Gastroesophageal sphincter (tissue), 4 donors: ENCODE measurements at regions not wholly inside any gene's neighbourhood (a gene's known extent, or its start where the extent isn't known, plus 50 kb on each side); places are given as distances from the start of the nearest gene placed in this dataset.

ENCODE experiments used
- ATAC-seq: fragments of 150-250 bp; one replicate; pipeline ENCODE4 v1.9.1; 2016; ENCODE audit warnings: mild to moderate bottlenecking, moderate library complexity
- H3K27ac ChIP-seq, 4 donors: fragments of 200-600 bp; sonication (generic) in 3 of 4; 1 replicate in 3 of 4; 2 replicates in 1 of 4; pipeline ENCODE4 v1.5.1; 2016 to 2019
- H3K27me3 ChIP-seq: fragments of 200-600 bp; sonication (generic); one replicate; pipeline ENCODE4 v1.5.1; 2019
- H3K36me3 ChIP-seq, 2 donors: fragments of 200-600 bp; sonication (generic); one replicate each; pipeline ENCODE4 v1.5.1; 2019; ENCODE audit warnings: control low read depth in 1 of 2
- H3K4me1 ChIP-seq, 3 donors: fragments of 200-600 bp; sonication (generic); 1 replicate in 2 of 3; 2 replicates in 1 of 3; pipeline ENCODE4 v1.5.1; 2016 to 2019; ENCODE audit warnings: control low read depth in 2 of 3
- H3K4me3 ChIP-seq, 2 donors: fragments of 200-600 bp; sonication (generic); one replicate each; pipeline ENCODE4 v1.5.1; 2019; ENCODE audit warnings: mild to moderate bottlenecking in 1 of 2, moderate library complexity in 1 of 2
- H3K9me3 ChIP-seq, 3 donors: fragments of 200-600 bp; sonication (generic); one replicate each; pipeline ENCODE4 v1.5.1; 2017 to 2019; ENCODE audit warnings: control low read depth in 2 of 3
- EP300 ChIP-seq: sonication (generic); formaldehyde crosslinking; IDR thresholded peaks from one replicate; pipeline ENCODE4 v1.6.1; 2017; ENCODE audit warnings: antibody characterized with exemption, mild to moderate bottlenecking
- POLR2A ChIP-seq, 2 donors: fragments of 450-650 bp; IDR thresholded peaks; one replicate each; pipeline ENCODE4 v1.6.1; 2017; ENCODE audit warnings: antibody characterized with exemption in 2 of 2, mild to moderate bottlenecking in 2 of 2, moderate library complexity in 1 of 2
- POLR2AphosphoS5 ChIP-seq: sonication (generic); formaldehyde crosslinking; IDR thresholded peaks from one replicate; pipeline ENCODE4 v1.6.1; 2017; ENCODE audit warnings: antibody characterized with exemption
- WGBS, 2 donors: methylation state at CpG; one replicate each; pipeline ENCODE4 v1.1.5; 2018; ENCODE audit warnings: low coverage in 1 of 2; 5-methylcytosine and 5-hydroxymethylcytosine counted together
- TF ChIP-seq, protein P1 (sequence below), 4 experiments: fragments of 200-600 bp in 2 of 4; fragments of 450-650 bp in 2 of 4; sonication (generic) in 1 of 4; IDR thresholded peaks; one replicate each; pipeline ENCODE4 v1.5.1; 2017 to 2019; ENCODE audit warnings: antibody characterized with exemption in 4 of 4, mild to moderate bottlenecking in 2 of 4, moderate library complexity in 2 of 4

DNA sequence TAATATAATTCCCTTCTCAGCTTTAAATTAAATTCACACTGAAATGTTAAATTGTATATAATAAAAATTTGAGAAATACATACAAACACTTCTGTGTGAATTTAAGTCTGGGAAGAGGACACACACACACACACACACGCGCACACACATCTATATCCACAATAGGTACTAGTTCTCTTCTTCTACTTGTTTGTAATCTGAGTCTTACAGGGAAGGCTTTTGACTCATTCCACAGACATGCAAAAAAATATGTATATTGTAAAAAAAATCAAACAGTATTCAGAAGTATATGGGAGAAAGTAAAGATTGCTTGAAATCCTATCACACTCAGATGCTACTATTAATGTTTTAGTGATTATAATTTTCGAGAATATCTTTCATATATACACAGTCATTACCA is 276.2 kb downstream of the MDFIC start:
- 85 to 89% methylated on average over 3 of the region's 3 CpGs for WGBS, 2 donors
- ATAC-seq, result no peak
- no peak overlapping the region for H3K4me3 ChIP-seq
- H3K27me3 ChIP-seq, result no peaks in the 10 kb centered on the region
- no peaks in the 10 kb centered on the region for H3K36me3 ChIP-seq
- TF ChIP-seq POLR2AphosphoS5 (no peak), EP300 (no peak), POLR2A (IDR thresholded peaks at IDR 0.05) (no peak)
- TF ChIP-seq, protein P1, sequence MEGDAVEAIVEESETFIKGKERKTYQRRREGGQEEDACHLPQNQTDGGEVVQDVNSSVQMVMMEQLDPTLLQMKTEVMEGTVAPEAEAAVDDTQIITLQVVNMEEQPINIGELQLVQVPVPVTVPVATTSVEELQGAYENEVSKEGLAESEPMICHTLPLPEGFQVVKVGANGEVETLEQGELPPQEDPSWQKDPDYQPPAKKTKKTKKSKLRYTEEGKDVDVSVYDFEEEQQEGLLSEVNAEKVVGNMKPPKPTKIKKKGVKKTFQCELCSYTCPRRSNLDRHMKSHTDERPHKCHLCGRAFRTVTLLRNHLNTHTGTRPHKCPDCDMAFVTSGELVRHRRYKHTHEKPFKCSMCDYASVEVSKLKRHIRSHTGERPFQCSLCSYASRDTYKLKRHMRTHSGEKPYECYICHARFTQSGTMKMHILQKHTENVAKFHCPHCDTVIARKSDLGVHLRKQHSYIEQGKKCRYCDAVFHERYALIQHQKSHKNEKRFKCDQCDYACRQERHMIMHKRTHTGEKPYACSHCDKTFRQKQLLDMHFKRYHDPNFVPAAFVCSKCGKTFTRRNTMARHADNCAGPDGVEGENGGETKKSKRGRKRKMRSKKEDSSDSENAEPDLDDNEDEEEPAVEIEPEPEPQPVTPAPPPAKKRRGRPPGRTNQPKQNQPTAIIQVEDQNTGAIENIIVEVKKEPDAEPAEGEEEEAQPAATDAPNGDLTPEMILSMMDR (IDR thresholded peaks at IDR 0.05), result no peak
- H3K9me3 ChIP-seq, result no peaks in the 10 kb centered on the region
- H3K4me1 ChIP-seq, result no peaks in the 10 kb centered on the region
- no peak overlapping the region for H3K27ac ChIP-seq

DNA sequence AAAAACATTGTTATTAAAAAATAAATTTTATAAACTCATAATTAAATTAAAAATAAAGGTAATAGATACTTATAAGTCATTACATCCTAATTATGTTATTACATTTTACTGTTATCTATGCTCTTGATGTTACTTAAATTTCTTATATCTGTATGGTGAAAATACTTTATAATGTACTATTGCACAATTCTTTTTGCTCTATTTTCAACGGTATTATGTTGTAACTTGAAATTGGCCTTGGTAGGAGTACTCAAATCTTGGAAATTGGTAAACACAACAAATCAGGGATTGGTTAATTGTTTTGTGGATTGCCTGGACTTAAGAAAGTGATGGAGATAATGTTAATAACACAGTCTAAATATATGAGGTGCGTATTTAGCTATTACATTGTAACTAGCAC is 273.3 kb downstream of the MDFIC start:
- 91 to 100% methylated on average over 2 of the region's 2 CpGs for WGBS, 2 donors
- no peak for ATAC-seq
- TF ChIP-seq, protein P1 (IDR thresholded peaks at IDR 0.05), result no peak
- TF ChIP-seq POLR2A (IDR thresholded peaks at IDR 0.05), result no peak
- TF ChIP-seq POLR2AphosphoS5, result no peak
- no peak for TF ChIP-seq EP300
- H3K27ac ChIP-seq, result no peak overlapping the region
- H3K27me3 ChIP-seq, result no peaks in the 10 kb centered on the region
- H3K36me3 ChIP-seq, result no peaks in the 10 kb centered on the region
- H3K4me3 ChIP-seq, result no peak overlapping the region
- H3K9me3 ChIP-seq, result no peaks in the 10 kb centered on the region
- no peaks in the 10 kb centered on the region for H3K4me1 ChIP-seq

DNA sequence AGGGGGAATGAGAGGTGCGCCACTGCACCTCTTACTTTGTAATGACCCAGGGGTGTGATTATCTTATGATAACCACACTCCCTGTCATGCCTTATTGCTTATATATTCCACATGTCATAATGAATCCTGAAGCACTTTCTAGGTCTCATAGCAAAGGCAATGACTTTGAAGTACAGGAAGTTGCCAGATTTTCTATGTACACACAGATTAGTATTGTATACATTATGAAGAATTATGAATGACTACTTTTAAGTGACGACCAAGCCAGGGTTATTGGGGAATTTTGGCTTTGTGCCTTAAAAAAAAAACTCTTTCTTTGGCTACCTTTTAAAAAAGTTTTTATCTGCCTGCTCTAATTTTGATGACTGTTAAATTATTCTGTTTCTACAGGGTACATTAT is 269.6 kb downstream of the MDFIC start:
- Histone ChIP-seq H3K4me3 (no peak overlapping the region), H3K9me3 (no peaks in the 10 kb centered on the region), H3K36me3 (no peaks in the 10 kb centered on the region), H3K27ac (no peak overlapping the region), H3K27me3 (no peaks in the 10 kb centered on the region), H3K4me1 (no peaks in the 10 kb centered on the region)
- WGBS, 2 donors, result 27 to 42% methylated on average over 2 of the region's 2 CpGs
- TF ChIP-seq POLR2AphosphoS5, result no peak
- TF ChIP-seq, protein P1 (IDR thresholded peaks at IDR 0.05), result no peak
- TF ChIP-seq EP300, result no peak
- no peak for TF ChIP-seq POLR2A (IDR thresholded peaks at IDR 0.05)
- no peak for ATAC-seq

DNA sequence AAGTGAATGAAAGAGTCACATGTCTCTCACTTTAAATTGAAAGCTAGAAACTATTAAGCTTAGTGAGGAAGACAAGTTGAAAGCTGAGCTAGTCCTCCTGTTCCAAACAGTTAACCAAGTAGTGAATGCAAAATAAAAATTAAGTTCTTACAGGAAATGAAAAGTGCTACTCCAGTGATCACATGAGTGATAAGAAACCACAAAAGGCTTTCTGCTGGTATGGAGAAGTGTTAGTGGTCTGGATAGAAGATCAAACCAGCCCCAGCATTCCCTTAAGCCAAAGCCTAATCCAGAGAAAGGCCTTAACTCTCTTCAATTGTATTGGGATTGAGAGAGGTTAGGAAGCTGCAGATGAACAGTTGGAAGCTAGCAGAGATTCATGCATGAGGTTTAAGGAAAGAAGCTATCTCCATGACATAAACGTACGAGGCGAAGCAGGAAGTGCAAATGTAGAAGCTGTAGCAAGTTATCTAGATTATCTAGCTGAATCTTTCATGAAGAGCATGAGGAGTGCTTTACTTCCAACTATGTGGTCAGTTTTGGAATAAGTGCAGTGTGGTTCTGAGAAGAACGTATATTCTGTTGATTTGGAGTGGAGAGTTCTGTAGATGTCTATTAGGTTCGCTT is 261.6 kb downstream of the MDFIC start:
- no peaks in the 10 kb centered on the region for H3K36me3 ChIP-seq
- no peak overlapping the region for H3K4me3 ChIP-seq
- TF ChIP-seq EP300 (no peak), POLR2A (IDR thresholded peaks at IDR 0.05) (no peak), POLR2AphosphoS5 (no peak)
- TF ChIP-seq, protein P1 (IDR thresholded peaks at IDR 0.05), result no peak
- no peaks in the 10 kb centered on the region for H3K9me3 ChIP-seq
- no peaks in the 10 kb centered on the region for H3K27me3 ChIP-seq
- H3K4me1 ChIP-seq, result peaks cover 0 to 9% (median 0%) of the 10 kb centered on the region in 3 donors
- no peak overlapping the region for H3K27ac ChIP-seq
- 84 to 87% methylated on average over 5 of the region's 5 CpGs for WGBS, 2 donors
- no peak for ATAC-seq

DNA sequence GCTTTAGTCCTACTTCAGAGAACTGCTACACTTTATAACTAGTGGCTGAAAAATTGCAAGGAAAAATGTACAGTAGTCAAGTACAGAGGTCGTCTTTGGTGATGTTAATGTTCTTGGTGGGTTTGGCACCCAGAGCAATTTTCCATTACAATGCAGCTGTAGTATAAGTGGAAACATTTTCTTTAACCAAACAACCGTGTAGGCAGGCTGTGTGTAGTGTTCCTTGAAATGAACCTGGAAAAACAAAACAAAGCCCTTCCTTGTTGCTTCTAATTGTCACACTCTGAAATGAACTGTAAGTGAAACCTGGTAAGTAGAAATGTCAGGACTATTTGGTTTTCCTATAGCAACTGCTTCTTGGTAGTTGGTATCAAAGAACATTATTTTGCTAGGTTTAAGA is 256.9 kb downstream of the MDFIC start:
- Histone ChIP-seq H3K4me1 (peaks cover 0 to 11% (median 0%) of the 10 kb centered on the region in 3 donors), H3K27me3 (no peaks in the 10 kb centered on the region), H3K27ac (peak overlapping the region in 3 of 4 donors; percentile 8 to 38 (median 28)), H3K9me3 (no peaks in the 10 kb centered on the region), H3K36me3 (no peaks in the 10 kb centered on the region), H3K4me3 (no peak overlapping the region)
- no peak for ATAC-seq
- WGBS, 2 donors, result 11 to 18% methylated on average over 2 of the region's 2 CpGs
- TF ChIP-seq POLR2AphosphoS5 (no peak), POLR2A (IDR thresholded peaks at IDR 0.05) (no peak), EP300 (no peak)
- TF ChIP-seq, protein P1 (IDR thresholded peaks at IDR 0.05), result no peak
